ENCODE measurements at regions not wholly inside any gene's neighbourhood (a gene's known extent, or its start where the extent isn't known, plus 50 kb on each side); places are given as distances from the start of the nearest gene placed in this dataset.

GRCh38 chr1:164333387-164333786 is 225.6 kb upstream of the PBX1 start:
- TF ChIP-seq MAX (IDR thresholded peaks at IDR 0.05; ENCODE audit: insufficient read depth, insufficient read length), result no peak
- TF ChIP-seq FOS (IDR thresholded peaks at IDR 0.05; ENCODE audit: borderline replicate concordance, insufficient read depth, low read length), result no peak
- no peak for TF ChIP-seq GATA2 (IDR thresholded peaks at IDR 0.05; ENCODE audit: insufficient read depth, insufficient read length, low read depth, low read length)
- TF ChIP-seq JUN (IDR thresholded peaks at IDR 0.05; ENCODE audit: borderline replicate concordance, insufficient read depth, insufficient read length, low read depth), result no peak
- no peak for TF ChIP-seq EZH2 (IDR thresholded peaks at IDR 0.05; ENCODE audit: borderline replicate concordance, low read depth, low read length, severe bottlenecking)
- no peak for TF ChIP-seq POLR2A (IDR thresholded peaks at IDR 0.05; ENCODE audit: low read depth, low read length)
- no peak for TF ChIP-seq POLR2AphosphoS5 (IDR thresholded peaks at IDR 0.05; ENCODE audit: insufficient read depth, low read depth, low read length)
- TF ChIP-seq CTCF (IDR thresholded peaks at IDR 0.05; ENCODE audit: extremely low read depth in 1 of 2, insufficient read depth in 1 of 2, low read depth in 1 of 2, low read length in 2 of 2), result no peak
- no peak for TF ChIP-seq MYC (IDR thresholded peaks at IDR 0.05; ENCODE audit: low read depth, low read length)
- intact Hi-C loops (cut with micrococcal nuclease) (no loop called here), dilution Hi-C loops (cut with MboI; ENCODE audit: extremely low pct_ligation_motif_present, low sequenced_read_pairs) (no loop called here)
- Histone ChIP-seq H3K27me3 (ENCODE audit: control insufficient read depth in 2 of 2, insufficient read depth in 2 of 2, low read length in 2 of 2) (no peaks in the 10 kb centered on the region), H3K79me2 (ENCODE audit: control insufficient read depth, insufficient read depth, low read length) (no peaks in the 10 kb centered on the region), H3K27ac (ENCODE audit: insufficient read depth, low read depth, low read length) (no peak overlapping the region), H4K20me1 (replicated peaks; ENCODE audit: control insufficient read depth, extremely low read depth, insufficient read depth, low read length) (no peaks in the 10 kb centered on the region), H3K4me2 (ENCODE audit: insufficient read depth, low read length) (no peak overlapping the region), H3K4me1 (ENCODE audit: control insufficient read depth, extremely low read depth, insufficient read depth, low read length) (no peaks in the 10 kb centered on the region), H3K36me3 (ENCODE audit: control insufficient read depth in 2 of 2, extremely low read depth in 1 of 2, insufficient read depth in 2 of 2, low read length in 2 of 2) (no peaks in the 10 kb centered on the region), H3K4me3 (replicated peaks in 1 of 3; ENCODE audit: insufficient read depth in 1 of 3, low read depth in 1 of 3, low read length in 3 of 3) (no peak overlapping the region), H2AFZ (ENCODE audit: low read depth, low read length) (no peak overlapping the region), H3K9me3 (replicated peaks; ENCODE audit: control insufficient read depth, insufficient read depth, low read length) (no peaks in the 10 kb centered on the region), H3K9ac (replicated peaks; ENCODE audit: extremely low read depth, insufficient read depth, low read length) (no peak overlapping the region), H3K9me1 (replicated peaks; ENCODE audit: control insufficient read depth, extremely low read depth, insufficient read depth, low read length) (no peaks in the 10 kb centered on the region)
- CTCF ChIA-PET, result no interaction called here
- no TSS peak for BruUV-seq (replicated peaks)
- DNase-seq (ENCODE audit: low read depth, low spot score), result no peak
- POLR2A ChIA-PET, result no interaction called here
- FAIRE-seq, result no peak
